Keratinocyte (primary cell): ENCODE measurements at regions not wholly inside any gene's neighbourhood (a gene's known extent, or its start where the extent isn't known, plus 50 kb on each side); places are given as distances from the start of the nearest gene placed in this dataset.
"Not testable (repeated sequence)": the region's sequence is repeated elsewhere in the genome, so short reads cannot be mapped to it uniquely, and the experiment has no call there.

Source experiments
- EZH2 ChIP-seq: IDR thresholded peaks from one replicate; pipeline ENCODE4 v1.6.1; 2012; ENCODE audit warnings: inconsistent platforms, mild to moderate bottlenecking, low read length, moderate library complexity
- TF ChIP-seq, protein P1 (sequence below), 3 experiments: IDR thresholded peaks in 1 of 3; conservative IDR thresholded peaks in 1 of 3; optimal IDR thresholded peaks in 1 of 3; 2 replicates in 2 of 3; 3 replicates in 1 of 3; pipeline versions ENCODE3 to v1.5.1; 2011; ENCODE audit warnings: low read length in 3 of 3, mild to moderate bottlenecking in 3 of 3, moderate library complexity in 2 of 3, control low read depth in 1 of 3, inconsistent platforms in 1 of 3; ENCODE audit not compliant: insufficient read depth in 2 of 3; ENCODE audit errors: extremely low read depth in 1 of 3

DNA sequence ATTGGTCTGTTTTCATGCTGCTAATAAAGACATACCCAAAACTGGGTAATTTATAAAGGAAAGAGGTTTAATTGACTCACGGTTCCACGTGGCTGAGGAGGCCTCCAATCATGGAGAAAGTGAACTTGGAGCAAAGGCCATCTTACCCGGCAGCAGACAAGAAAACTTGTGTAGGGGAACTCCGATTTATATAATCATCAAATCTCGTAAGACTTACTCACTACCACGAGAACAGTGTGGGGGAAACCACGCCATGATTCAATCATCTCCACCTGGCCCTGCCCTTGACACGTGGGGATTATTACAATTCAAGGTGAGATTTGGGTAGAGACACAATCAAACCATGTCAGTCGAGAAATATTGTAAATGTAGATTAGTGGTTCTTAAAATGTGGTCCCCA, 76.2 kb upstream of the SRSF6 start:
- TF ChIP-seq, protein P1, sequence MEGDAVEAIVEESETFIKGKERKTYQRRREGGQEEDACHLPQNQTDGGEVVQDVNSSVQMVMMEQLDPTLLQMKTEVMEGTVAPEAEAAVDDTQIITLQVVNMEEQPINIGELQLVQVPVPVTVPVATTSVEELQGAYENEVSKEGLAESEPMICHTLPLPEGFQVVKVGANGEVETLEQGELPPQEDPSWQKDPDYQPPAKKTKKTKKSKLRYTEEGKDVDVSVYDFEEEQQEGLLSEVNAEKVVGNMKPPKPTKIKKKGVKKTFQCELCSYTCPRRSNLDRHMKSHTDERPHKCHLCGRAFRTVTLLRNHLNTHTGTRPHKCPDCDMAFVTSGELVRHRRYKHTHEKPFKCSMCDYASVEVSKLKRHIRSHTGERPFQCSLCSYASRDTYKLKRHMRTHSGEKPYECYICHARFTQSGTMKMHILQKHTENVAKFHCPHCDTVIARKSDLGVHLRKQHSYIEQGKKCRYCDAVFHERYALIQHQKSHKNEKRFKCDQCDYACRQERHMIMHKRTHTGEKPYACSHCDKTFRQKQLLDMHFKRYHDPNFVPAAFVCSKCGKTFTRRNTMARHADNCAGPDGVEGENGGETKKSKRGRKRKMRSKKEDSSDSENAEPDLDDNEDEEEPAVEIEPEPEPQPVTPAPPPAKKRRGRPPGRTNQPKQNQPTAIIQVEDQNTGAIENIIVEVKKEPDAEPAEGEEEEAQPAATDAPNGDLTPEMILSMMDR (optimal IDR thresholded peaks at IDR 0.05 in 1 of 3, IDR thresholded peaks at IDR 0.05 in 1 of 3, conservative IDR thresholded peaks at IDR 0.05 in 1 of 3; ENCODE audit: extremely low read depth in 1 of 3, insufficient read depth in 2 of 3, low read length in 3 of 3): not testable (repeated sequence)
- not testable (repeated sequence) for TF ChIP-seq EZH2
